C4-2B (cell line): ENCODE measurements at regions not wholly inside any gene's neighbourhood (a gene's known extent, or its start where the extent isn't known, plus 50 kb on each side); places are given as distances from the start of the nearest gene placed in this dataset.

ENCODE experiments used
- CTCF ChIP-seq: fragments of 450-650 bp; conservative IDR thresholded peaks from 2 replicates; pipeline ENCODE4 v1.5.1; 2017; ENCODE audit warnings: mild to moderate bottlenecking
- ZFX ChIP-seq: fragments of 450-650 bp; IDR thresholded peaks from 2 replicates; pipeline ENCODE4 v1.6.1; 2017

GRCh38 chr7:13179775-13180523, 492.5 kb downstream of the ARL4A start:
- TF ChIP-seq CTCF, result no peak
- no peak for TF ChIP-seq ZFX
